Activated T-cell treated with anti-CD3 and anti-CD28 coated beads for 48 hours (primary cell): ENCODE measurements at regions not wholly inside any gene's neighbourhood (a gene's known extent, or its start where the extent isn't known, plus 50 kb on each side); places are given as distances from the start of the nearest gene placed in this dataset.
A peak's percentile ranks its signal among the peaks of the same experiment; 100 is the strongest.
"Not testable (repeated sequence)": the region's sequence is repeated elsewhere in the genome, so short reads cannot be mapped to it uniquely, and the experiment has no call there.

ENCODE experiments used
- DNase-seq: peaks from one replicate; pipeline ENCODE4 v3.0.0-alpha.2; 2020; ENCODE audit warnings: low read depth

DNA sequence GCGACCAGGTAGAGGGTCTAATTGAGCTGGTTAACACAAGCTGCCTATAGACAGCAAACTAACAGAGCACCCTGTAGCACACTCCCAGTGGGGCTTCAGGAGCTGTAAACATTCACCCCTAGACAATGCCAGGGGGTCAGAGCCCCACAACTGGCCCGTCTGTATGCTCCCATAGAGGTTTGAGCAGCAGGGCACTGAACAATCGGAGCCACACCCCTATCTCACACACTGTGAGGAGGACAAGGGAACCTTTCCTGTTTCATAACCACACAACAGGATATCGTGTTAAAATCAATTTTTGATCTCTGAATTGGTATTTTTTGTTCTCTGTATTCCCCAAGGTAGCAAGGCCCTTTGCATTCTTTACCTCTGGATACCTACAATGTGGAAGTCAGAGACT is 266.1 kb downstream of the SPRY2 start:
- no peak for DNase-seq

DNA sequence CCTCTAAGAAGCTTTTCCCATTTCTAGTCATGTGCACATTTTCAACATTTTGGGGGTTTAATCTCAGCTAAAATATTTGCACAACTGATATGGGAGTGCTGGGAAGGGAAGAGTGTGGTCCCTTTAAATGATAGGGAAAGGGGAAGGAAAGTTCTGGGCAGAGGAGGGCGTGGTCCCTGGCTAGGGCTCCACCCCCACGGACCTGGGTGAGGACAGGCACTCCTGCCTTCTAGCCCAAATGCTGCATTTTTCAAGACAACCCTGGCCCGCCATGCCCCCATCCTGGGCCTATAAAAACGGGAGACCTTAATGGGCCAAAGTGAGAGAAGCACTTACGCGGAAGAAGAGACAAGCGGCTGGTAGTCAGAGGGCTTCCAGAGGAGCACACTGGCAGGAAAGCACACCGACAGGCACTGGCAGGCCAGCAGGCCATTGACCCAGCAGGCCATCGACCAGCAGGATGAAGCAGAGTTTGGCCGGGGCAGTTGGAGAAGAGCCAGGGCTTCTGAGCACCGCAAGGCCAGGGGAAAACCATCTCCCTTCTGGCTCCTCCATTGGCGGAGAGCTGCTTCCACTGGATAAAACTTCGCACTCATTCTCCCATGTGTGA is 266.7 kb downstream of the SPRY2 start:
- DNase-seq, result no peak

DNA sequence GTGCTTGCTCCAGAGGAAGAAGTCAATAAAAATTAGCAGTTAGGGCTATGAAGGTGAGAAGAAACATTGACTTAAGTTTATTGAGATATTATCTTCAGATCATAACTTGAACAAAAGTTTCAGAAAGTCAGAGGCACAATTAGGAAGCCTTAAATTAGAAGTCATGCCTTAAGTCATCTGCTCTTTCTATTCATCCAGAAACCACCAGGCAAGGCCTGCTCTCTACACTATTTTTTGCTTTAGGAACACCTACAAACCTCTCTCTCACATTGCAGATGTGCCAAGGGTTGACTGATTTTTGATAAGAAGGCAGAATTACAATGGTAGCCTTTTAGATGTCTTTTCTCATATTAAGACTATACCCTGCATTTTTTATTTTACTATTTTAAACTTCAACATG is 268.7 kb downstream of the SPRY2 start:
- DNase-seq, result no peak

DNA sequence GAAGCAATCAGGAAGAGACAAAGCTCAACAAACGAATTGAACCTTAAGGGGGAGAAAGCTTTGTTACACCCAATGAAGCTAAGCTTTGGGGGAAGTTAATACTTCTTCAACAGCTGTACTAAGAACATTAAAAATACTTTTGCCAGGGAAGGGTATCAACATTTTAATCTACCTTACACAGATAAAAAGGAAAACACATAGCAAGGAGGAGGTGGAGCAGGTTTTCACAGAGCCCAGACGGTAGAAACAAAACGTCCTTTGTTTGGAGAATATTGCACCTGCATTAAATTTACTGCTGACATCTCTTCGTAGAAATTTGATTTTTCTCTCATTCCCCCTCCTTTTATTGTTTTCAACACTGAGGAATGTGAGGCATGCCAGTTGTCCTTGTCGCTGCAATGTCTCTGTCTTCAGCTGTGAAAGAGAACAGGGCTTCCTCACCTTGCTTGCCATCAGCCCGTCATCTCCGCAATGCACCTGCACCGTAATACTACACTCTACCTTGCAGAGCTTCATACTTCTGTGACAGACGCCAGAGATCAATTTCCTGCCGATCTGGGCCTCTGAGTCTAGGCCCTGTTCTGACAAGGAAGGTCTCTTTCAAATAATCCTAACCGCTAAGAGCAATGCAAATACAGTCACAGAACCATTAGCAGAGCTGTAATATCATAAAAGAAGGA is 270.8 kb downstream of the SPRY2 start:
- DNase-seq, result no peak

DNA sequence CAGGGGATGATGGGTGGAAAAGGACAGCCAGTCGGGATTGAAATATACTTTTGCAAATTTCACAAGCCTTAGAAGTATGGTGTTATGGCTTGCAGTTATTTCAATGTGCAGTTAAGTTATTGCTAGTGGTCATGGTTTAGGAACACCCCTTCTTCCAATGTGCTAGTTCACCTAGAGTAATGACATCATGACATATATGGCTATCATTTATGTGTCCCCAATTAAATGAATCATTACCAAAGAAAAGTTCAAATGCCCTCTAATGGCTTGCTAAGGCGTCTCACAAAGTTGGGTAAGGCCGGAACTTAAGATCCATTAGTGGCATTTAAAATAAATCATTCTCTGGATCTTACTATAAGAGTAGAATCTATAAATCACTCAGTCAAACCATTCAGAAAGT is 271.6 kb downstream of the SPRY2 start:
- no peak for DNase-seq

DNA sequence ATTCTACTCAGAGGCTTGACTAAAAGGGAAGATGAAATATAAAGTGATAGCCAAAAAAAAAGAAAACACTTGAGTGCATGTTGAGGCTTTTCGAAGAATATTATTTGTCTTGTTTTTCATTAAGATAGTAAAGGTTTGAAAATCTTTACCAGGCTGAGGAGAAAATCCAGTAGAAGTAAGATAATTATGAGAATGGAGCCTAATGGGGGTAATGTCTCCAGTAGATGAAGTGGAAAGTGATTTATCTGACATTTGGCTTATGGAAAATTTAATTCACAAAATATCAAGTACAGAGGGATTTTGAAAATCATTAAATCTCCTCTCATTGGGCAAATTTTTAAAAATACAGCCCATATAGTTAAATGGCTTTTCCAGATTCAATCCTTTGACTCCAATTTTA is 274.9 kb downstream of the SPRY2 start:
- DNase-seq, result no peak

DNA sequence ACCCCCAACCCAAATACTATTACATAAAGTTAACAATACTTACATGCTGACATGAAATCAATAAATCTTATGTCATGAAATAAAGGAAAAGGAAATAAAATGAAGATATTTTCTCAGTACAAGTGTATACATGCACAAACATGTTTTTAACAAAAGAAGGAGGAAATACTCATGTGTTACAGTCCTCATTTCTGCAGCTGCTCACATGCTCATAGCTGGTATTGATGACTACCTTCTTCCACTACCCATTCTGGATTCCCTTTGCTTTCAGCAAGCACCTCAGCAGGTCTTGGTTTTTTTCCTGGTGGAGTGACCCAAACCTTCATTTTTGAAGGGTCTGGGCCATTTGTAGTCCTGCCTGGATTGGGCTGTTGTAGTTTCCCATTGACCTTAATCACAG is 278.5 kb downstream of the SPRY2 start:
- not testable (repeated sequence) for DNase-seq

DNA sequence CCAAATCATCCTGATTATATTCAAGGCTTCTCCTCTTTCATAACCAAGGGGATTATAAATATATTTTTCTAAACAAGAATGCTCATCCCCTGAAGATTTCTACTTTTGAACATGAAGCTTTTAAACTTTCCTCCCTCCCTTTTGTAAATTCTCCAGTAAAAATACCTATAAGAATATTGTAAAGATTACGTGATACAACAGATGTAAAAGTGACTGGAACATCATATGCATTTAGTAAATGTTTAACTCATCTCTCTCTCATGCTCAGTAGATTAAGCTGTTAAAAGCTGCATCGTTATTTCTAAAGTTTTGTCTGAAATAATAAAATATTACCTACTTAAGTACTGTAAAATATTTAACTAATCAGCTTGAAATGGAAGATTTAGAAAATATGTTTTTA is 281.1 kb downstream of the SPRY2 start:
- no peak for DNase-seq

DNA sequence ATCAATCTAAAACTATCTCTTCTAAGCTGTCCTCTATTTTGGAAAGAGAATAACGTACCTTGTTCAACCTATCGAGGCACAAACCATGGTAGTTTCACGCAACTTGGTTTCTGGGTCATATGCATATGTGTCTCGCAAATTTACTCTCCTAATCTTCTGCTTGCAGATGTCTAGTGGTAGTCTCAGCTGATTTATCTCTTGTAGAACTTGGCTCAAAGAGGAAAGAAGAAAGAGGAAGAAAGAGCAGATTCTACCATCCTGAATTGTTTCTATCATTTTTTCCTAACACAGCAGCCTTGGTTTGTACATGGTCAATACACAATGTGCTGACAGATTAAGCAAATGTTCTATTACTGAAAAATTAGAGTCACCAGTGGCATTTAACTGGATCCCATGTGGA is 282.3 kb downstream of the SPRY2 start:
- no peak for DNase-seq

DNA sequence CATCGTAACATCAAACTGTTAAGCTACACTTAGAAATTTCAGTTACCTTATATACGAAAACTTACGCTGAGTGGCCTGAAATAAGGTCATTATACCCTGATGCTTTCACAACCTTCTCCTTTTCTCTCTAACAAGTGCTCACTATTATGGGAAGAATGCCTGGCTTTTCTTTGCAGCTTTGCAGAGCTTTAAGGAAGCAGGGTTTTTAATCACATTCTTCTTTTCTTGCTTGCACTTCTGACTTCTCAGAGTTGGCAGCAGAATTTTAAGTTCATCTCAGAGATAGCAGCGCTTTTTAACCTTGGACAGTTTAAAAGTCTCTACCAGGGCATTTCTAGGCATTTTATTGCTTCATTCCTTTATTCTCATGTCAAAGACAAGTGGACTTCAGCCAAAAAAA is 285.1 kb downstream of the SPRY2 start:
- DNase-seq, result no peak

DNA sequence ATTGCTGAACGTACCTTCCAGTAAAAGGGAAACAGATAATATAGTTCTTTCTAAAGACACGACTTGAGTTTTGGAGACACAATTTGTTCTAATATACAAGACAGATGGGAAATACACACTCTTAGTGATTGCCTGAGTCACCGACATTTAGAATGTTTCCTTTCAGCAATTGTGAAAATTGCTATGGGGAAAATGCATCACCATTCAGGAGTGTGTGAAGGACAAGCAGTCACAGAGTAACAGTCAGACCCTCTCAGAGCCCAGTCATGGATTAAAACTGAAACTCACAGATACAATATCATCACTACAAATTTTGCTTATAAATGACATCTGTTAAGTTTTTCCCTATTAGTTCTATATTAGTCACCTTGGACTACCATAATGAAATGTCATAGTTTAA is 286.1 kb downstream of the SPRY2 start:
- DNase-seq, result no peak

DNA sequence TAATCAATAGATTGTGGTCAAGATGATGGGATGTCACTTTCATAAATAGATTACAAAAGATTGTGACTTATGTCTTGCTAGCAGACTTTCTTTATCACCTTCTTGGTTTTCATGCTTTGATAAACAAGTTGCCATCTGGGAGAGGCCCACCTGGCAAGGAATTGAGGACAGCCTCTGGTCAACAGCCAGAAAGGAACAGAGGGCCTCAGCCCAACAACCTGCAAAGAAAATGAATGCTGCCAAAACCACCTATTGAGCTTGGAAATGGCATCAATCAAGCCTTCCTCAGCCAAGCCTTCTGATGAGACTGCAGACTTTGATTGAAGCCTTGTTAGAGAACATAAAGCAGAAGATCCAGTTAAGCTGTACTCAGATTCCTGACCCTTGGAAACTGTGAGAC is 288.6 kb downstream of the SPRY2 start:
- no peak for DNase-seq

DNA sequence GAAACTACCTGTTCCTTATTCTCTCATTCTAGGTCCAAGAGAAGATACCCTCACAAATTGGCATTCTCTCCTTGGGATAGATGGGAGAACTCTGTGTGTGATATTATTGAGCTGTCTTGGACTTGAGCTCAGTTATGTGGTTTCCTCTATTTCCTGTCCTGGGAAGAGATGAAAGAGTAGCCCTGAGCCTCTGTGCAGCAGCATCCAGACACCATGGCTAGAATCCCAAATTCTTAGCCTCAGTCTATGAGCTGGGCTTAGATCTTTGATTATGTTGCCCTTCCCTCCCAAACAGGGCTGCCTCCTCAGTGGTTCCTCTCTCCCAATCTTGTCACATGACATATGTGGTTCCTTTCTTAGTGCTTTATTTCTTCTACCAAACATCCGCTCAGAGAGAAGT is 290.7 kb downstream of the SPRY2 start:
- no peak for DNase-seq

DNA sequence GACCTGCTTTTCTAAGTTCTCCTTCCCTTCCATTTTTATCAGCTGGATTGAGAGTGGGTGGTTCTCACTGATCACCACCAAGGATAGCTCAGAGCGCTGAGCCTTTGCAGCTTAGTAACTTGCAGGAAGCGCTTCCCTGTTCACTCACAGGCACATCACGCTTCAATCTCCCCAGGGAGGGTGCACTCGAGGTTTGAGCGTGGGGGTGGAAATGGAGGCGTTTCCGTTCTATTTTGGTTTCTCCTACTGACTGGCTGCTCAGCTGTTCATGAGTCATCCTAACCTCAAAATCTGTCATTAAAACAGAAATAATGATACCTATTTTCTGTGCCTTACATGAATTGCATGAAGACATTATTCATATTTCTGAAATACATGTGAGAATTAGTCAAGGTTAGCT is 292.1 kb downstream of the SPRY2 start:
- peak; percentile 58 for DNase-seq

DNA sequence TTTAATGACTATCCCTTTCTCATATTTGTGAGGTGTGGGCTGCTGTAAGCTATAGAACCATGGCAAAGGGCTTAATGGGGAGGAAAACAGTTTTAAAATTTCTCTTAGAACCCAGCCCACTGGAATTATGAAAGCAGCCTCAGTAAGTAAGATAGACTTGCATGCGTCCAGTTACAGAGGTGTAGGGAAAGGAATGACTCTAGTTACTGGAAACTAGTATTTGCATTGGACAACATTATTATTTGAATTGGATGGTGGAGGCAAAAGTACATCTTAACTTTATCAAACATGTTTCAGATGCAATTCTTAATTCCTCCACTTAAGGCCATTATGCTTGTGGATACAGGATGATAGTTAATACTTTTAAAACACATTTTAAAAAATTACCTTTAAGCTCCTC is 292.9 kb downstream of the SPRY2 start:
- no peak for DNase-seq

DNA sequence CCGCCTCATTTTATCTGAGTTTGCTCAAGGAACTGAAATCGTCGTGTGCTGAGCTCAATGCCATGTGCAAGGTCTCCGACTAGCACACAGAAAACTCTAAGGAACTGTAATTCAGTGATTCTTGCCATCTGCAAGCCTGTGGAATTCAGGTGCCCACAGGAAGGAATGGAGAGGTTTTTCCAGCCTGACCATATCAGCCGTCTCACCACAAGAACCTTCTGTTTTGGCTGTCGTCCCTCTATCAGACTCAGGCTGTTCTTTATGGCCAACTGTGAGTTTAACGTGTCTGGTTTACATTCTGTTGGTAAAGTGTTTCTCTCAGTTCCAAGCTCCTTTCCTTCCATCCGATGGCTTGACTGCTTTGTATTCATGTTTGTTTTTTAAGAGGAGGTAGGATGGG is 293.5 kb downstream of the SPRY2 start:
- DNase-seq, result no peak

DNA sequence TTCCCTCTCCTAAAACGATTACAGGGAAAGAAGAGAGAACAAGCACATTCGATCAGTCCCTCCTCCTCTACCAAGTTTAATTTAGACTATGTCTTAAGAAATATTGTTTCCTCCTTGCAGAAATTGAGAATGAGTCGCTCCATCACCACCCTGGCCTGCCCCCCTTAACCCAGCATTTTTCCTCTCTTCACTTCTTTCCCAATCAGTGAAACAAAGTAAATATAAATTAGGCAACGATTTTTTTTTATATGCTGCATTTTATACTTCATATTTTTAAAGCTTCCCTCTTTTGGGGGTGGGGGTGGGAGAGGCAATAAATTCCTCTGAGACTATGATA is 300.0 kb downstream of the SPRY2 start:
- DNase-seq, result no peak

DNA sequence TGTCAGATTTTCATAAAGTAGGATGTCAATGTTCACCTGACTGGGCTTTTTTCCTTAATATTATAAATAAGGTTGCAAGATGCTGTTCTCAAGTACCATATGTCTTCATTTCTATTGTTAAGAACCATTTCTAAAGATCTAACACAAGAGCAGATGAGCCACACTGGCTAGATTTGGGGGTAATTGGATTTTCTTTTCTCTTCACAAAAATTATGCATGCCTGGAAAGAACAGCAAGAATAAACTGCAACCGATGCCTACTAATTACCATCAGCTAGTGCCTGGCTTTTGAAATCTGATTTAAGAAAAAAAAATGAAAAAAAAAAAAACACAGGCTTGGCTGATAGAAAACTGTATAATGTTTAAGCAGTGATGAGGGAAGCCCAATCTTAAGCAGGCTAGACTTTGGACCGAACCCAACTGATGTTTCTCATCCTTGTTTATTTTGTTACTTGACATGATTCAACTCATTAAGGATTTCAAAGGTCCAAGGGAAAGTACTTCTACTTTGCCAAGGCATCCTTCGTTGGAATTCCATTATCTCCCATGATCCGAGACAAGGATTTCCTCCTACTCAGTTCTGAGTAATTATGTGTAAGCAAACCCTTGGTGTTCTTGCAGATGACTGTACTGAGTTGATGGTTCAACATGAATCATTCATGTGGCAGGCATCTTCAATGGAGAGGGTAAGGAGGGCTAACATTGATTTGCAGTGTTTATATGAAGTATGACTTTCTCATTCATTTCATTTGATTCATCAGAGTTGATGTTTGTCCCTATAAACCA is 300.5 kb downstream of the SPRY2 start:
- no peak for DNase-seq

DNA sequence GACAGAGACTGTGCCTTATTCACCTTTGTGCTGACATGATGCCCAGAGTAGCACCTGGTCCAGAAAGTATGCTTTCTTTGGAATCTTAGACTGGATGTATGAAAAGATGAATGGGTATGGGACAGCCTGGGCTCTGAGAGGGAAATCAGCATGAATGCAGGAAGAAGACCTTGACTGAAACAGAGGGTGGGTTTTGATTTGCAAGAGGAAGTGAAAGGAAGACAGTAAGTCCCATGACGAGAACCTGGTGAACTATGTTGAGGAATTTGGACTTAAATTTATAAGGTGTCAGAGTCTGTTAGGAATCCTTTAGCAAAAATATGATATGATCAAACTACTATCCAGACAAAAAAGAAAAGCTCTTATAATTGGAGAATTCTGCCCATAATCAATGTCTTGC is 301.9 kb downstream of the SPRY2 start:
- no peak for DNase-seq

DNA sequence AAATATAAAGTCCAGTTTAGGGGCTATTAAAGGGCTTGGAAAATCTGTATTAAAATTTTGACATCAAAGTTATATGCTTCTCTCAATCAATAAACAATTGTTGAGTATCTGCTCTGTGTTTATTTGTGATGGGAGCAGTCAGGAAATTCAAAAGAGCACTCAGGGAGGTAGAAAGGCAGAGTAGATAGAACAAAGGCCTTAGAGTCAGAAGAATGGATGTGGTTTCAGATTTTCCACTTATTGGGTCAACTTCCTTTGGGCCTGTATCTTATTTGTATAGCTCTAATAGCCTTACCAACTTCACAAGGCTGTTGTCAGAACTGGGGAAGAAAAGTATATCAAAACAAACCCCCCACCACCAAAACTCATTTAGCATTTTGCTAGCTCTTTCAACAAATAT is 302.6 kb downstream of the SPRY2 start:
- DNase-seq, result no peak

DNA sequence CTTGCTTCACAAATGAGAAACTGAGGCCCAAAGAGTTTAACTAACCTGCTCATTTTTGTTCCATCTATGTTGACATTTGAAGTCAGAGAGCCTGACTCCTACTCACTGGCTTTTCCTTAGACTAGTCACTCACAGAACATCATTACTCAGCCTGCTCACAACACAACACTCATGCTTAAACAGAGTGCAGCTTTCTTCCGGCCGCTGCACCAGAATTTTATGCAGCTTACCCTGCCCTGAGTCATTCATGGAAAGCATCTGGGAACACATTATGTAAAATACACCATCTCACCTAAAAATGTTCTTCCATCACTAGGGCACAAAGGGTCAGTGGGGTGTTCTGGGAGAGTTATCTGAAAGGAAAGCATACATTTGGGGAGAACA is 303.4 kb downstream of the SPRY2 start:
- no peak for DNase-seq

DNA sequence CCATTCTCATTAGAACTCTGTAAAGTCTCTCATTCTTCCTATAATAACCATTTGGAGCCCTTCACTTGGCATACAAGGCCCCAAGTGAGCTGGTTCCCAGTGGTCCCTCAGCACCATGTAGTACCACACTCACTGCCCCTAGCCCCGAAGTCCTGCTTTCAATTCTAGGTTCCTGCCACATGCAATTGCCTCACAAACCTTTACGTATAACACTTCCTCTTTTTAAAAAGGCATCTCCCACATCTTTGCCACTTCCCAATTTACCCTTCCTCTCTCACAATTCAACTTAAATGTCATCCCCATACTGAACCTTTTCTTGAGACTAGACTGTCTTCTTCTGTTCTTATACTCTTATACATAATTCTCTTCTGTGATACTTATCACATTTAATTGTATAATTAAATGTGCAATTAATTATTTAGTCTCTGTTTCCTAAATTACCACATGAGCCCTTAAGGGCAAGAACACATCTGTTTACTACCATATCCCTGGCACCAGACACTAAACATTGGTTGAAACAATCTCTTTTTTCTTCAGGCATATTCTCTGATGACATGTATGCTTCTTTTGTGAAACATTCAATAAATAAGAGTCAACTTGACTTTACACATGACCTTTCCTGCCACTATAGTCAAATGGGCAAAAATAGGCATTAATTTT is 304.0 kb downstream of the SPRY2 start:
- no peak for DNase-seq

DNA sequence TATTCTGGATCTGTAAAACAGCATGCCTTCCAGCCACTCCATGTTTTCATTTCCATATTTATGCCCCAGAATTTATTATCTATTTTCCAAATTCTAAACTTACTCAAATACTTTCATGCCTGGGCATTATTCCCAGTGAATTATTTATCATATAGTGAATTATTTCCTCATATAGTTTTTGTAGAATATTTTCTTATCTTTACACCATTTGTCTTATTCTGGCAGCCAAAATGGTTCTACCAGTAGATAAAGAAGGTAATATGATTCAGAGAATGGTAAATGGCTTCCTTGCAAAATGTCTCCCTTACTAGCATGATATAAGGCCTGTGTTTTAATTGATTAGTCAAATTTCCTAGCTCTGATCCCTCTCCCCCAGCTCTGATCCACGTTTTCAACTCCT is 305.8 kb downstream of the SPRY2 start:
- no peak for DNase-seq
